PC-9 (cell line): ENCODE measurements at regions not wholly inside any gene's neighbourhood (a gene's known extent, or its start where the extent isn't known, plus 50 kb on each side); places are given as distances from the start of the nearest gene placed in this dataset.
"Not testable (repeated sequence)": the region's sequence is repeated elsewhere in the genome, so short reads cannot be mapped to it uniquely, and the experiment has no call there.

ENCODE experiments used
- CTCF ChIP-seq: fragments of 200-600 bp; sonication (generic); conservative IDR thresholded peaks from 2 replicates; pipeline ENCODE4 v1.6.1; 2017; ENCODE audit warnings: mixed run types, antibody characterized with exemption, mild to moderate bottlenecking, moderate library complexity
- EZH2 ChIP-seq: fragments of 200-600 bp; sonication (generic); IDR thresholded peaks from 2 replicates; pipeline ENCODE4 v1.8.0; 2017; ENCODE audit warnings: antibody characterized with exemption, low read depth

- not testable (repeated sequence) for TF ChIP-seq EZH2, CTCF
Measured at GRCh38 chr2:167739921-167740320, 507.5 kb downstream of the STK39 start.
